ENCODE measurements at regions not wholly inside any gene's neighbourhood (a gene's known extent, or its start where the extent isn't known, plus 50 kb on each side); places are given as distances from the start of the nearest gene placed in this dataset.
A peak's percentile ranks its signal among the peaks of the same experiment; 100 is the strongest.

DNA sequence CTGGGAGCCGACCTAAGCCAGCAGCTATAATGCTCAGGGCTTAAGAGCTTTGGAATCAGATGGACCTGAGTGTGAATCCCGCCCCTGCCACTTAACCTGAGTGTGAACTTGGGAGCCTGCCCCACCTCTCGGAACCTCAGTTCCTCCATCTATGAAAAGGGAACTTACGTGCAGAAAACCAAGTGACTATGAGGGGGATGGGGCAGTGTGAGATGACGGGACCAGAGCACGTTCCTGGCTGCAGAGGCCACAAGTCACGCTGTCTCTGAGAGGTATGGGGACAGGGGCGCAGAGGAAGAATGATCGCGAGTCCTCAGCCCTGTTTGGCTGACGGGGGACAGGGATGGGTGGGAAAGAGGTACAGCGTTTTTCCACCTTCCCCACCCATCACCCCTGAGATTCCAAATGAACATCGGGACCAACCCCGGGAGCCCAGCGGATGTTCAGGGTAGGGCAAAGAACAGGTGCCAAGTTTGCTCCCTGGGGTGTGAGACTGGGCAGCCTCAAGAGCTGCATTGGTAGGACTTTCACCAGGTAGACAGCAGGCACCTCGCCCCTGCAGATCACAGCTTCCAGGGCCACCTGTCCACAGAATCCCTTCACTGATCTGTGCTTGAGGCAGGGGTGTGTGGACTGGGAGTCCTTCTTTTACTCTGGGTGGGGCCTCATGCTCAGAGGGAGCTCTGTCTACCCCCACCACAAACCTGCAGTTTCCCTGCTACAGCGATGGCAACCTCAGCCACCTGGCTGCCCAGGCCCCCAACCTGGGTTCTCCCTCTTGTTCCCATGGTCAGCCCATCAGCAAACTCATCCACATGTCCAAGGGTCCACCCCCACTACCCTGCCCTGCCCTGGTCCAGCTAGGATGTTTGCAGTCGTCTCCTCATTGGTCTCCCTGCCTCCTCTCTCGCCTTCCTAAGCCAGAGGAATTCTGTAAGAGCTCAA, 85.8 kb downstream of the CEBPB start:
- no peak for DNase-seq (ENCODE audit: low read depth)
- no peak for TF ChIP-seq CTCF (conservative IDR thresholded peaks at IDR 0.05; ENCODE audit: low read depth, low read length)
- no peak overlapping the region for H3K4me3 ChIP-seq (ENCODE audit: low read depth, low read length)

GRCh38 chr20:50277064-50277415, 86.4 kb downstream of the CEBPB start:
- no peak for DNase-seq (ENCODE audit: low read depth)
- no peak overlapping the region for H3K4me3 ChIP-seq (ENCODE audit: low read depth, low read length)
- TF ChIP-seq CTCF (conservative IDR thresholded peaks at IDR 0.05; ENCODE audit: low read depth, low read length) = no peak

- no peak overlapping the region for H3K4me3 ChIP-seq (ENCODE audit: low read depth, low read length)
- DNase-seq (ENCODE audit: low read depth) = no peak
- TF ChIP-seq CTCF (conservative IDR thresholded peaks at IDR 0.05; ENCODE audit: low read depth, low read length) = no peak
These were observed 87.1 kb downstream of the CEBPB start for GRCh38 chr20:50277460-50278376.

DNA sequence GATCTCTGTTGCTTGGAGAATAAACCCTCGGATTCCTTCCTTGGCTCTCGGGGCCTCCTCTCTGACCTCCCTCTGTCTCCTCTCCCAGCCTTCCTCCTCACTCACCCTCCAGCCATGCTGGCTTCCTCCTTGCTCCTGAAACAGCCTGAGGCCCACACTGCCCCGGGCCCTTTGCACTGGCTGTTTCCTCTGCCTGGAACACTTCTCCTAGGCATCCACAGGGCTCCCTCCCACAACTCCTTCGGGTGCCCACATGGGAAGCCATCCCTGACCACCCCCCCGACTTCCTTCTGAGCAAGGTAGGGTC, 87.7 kb downstream of the CEBPB start:
- TF ChIP-seq CTCF (conservative IDR thresholded peaks at IDR 0.05; ENCODE audit: low read depth, low read length) = no peak
- no peak for DNase-seq (ENCODE audit: low read depth)
- H3K4me3 ChIP-seq (ENCODE audit: low read depth, low read length) = no peak overlapping the region

- DNase-seq (ENCODE audit: low read depth) = peak; percentile 28
- TF ChIP-seq CTCF (conservative IDR thresholded peaks at IDR 0.05; ENCODE audit: low read depth, low read length) = peak; percentile 33
- H3K4me3 ChIP-seq (ENCODE audit: low read depth, low read length) = no peak overlapping the region
These were observed 88.3 kb downstream of the CEBPB start for GRCh38 chr20:50278684-50279531.

GRCh38 chr20:50279988-50280850, 89.6 kb downstream of the CEBPB start:
- TF ChIP-seq CTCF (conservative IDR thresholded peaks at IDR 0.05; ENCODE audit: low read depth, low read length) = no peak
- no peak for DNase-seq (ENCODE audit: low read depth)
- no peak overlapping the region for H3K4me3 ChIP-seq (ENCODE audit: low read depth, low read length)

Measured in choroid plexus epithelial cell (primary cell).